GM23338 (cell line): ENCODE measurements at regions not wholly inside any gene's neighbourhood (a gene's known extent, or its start where the extent isn't known, plus 50 kb on each side); places are given as distances from the start of the nearest gene placed in this dataset.
"Not testable (repeated sequence)": the region's sequence is repeated elsewhere in the genome, so short reads cannot be mapped to it uniquely, and the experiment has no call there.

ENCODE experiments used
- ATAC-seq: fragments of 200-7000 bp; cut with Tn5 transposase; 3 replicates; pipeline ENCODE4 v1.9.1; 2020
- DNase-seq: peaks from one replicate; pipeline ENCODE4 v3.0.0-alpha.2; 2015; ENCODE audit warnings: low spot score
- H2AFZ ChIP-seq: fragments of 200-600 bp; sonication (generic); 2 replicates; pipeline ENCODE4 v1.8.0; 2016; ENCODE audit warnings: antibody characterized with exemption, mild to moderate bottlenecking, moderate library complexity
- H3F3A ChIP-seq: fragments of 200-600 bp; sonication (generic); replicated peaks from 2 replicates; pipeline ENCODE4 v1.8.0; 2017; ENCODE audit warnings: antibody characterized with exemption, mixed run types, low read depth
- H3K27ac ChIP-seq: fragments of 200-600 bp; sonication (generic); 2 replicates; pipeline ENCODE4 v1.6.1; 2016; ENCODE audit warnings: low read depth
- H3K27me3 ChIP-seq: fragments of 200-600 bp; sonication (generic); 2 replicates; pipeline ENCODE4 v1.8.0; 2016; ENCODE audit warnings: mild to moderate bottlenecking, mixed run types, moderate library complexity; ENCODE audit not compliant: insufficient read depth
- H3K36me3 ChIP-seq: fragments of 200-600 bp; sonication (generic); 2 replicates; pipeline ENCODE4 v1.8.0; 2016; ENCODE audit warnings: mild to moderate bottlenecking; ENCODE audit not compliant: insufficient read depth
- H3K4me1 ChIP-seq: fragments of 200-600 bp; sonication (generic); 2 replicates; pipeline ENCODE4 v1.8.0; 2016; ENCODE audit warnings: mild to moderate bottlenecking, moderate library complexity; ENCODE audit not compliant: insufficient read depth
- H3K4me2 ChIP-seq: fragments of 200-600 bp; sonication (generic); 2 replicates; pipeline ENCODE4 v1.7.1; 2017; ENCODE audit warnings: mixed run types
- H3K4me3 ChIP-seq: fragments of 200-600 bp; sonication (generic); 2 replicates; pipeline ENCODE4 v1.6.1; 2016; ENCODE audit warnings: mixed run types
- H3K79me2 ChIP-seq: fragments of 200-600 bp; sonication (generic); replicated peaks from 2 replicates; pipeline ENCODE4 v1.8.0; 2017; ENCODE audit warnings: mild to moderate bottlenecking; ENCODE audit not compliant: insufficient read depth
- H3K9me2 ChIP-seq: fragments of 200-600 bp; sonication (generic); 2 replicates; pipeline ENCODE4 v1.8.0; 2017; ENCODE audit not compliant: insufficient read depth
- H4K20me1 ChIP-seq: fragments of 200-600 bp; sonication (generic); replicated peaks from 2 replicates; pipeline ENCODE4 v1.8.0; 2017; ENCODE audit warnings: mild to moderate bottlenecking; ENCODE audit not compliant: insufficient read depth
- H3K27ac Mint-ChIP-seq: 2 replicates; pipeline ENCODE4 v1.8.0; 2020; ENCODE audit warnings: inconsistent platforms, mild to moderate bottlenecking, moderate library complexity, mixed read lengths
- H3K27me3 Mint-ChIP-seq: 3 replicates; pipeline ENCODE4 v1.8.0; 2022; ENCODE audit warnings: low read depth, mild to moderate bottlenecking, moderate library complexity, mixed read lengths, inconsistent platforms; ENCODE audit not compliant: insufficient read depth, poor library complexity
- H3K36me3 Mint-ChIP-seq: 3 replicates; pipeline ENCODE4 v1.8.0; 2021; ENCODE audit warnings: low read depth, mild to moderate bottlenecking, inconsistent platforms, moderate library complexity, mixed read lengths
- H3K4me1 Mint-ChIP-seq: 3 replicates; pipeline ENCODE4 v1.8.0; 2020; ENCODE audit warnings: mild to moderate bottlenecking, inconsistent platforms, mixed read lengths
- H3K4me3 Mint-ChIP-seq: 3 replicates; pipeline ENCODE4 v1.8.0; 2021; ENCODE audit warnings: moderate library complexity, mild to moderate bottlenecking, inconsistent platforms, mixed read lengths
- H3K9me3 Mint-ChIP-seq: 3 replicates; pipeline ENCODE4 v1.8.0; 2020; ENCODE audit warnings: moderate library complexity, mild to moderate bottlenecking, inconsistent platforms, mixed read lengths
- CREB1 ChIP-seq: fragments of 250-450 bp; sonication (Bioruptor Pico); IDR thresholded peaks from 2 replicates; pipeline ENCODE4 v1.5.0; 2020; ENCODE audit warnings: low read depth, mild to moderate bottlenecking, moderate library complexity
- EZH2phosphoT487 ChIP-seq: fragments of 200-600 bp; sonication (generic); IDR thresholded peaks from one replicate; pipeline ENCODE4 v1.8.1; 2018; ENCODE audit warnings: antibody characterized with exemption; ENCODE audit not compliant: unreplicated experiment
- JUNB ChIP-seq: IDR thresholded peaks from one replicate; pipeline ENCODE4 v1.6.1; 2016; ENCODE audit warnings: antibody characterized with exemption; ENCODE audit not compliant: unreplicated experiment
- NANOG ChIP-seq: IDR thresholded peaks from 2 replicates; pipeline ENCODE4 v1.6.1; 2016; ENCODE audit warnings: antibody characterized with exemption, borderline replicate concordance
- POLR2AphosphoS5 ChIP-seq: IDR thresholded peaks from 2 replicates; pipeline ENCODE4 v1.6.1; 2016; ENCODE audit warnings: antibody characterized with exemption, low read depth
- STAT1 ChIP-seq: IDR thresholded peaks from one replicate; pipeline ENCODE4 v1.6.1; 2016; ENCODE audit warnings: antibody characterized with exemption; ENCODE audit not compliant: unreplicated experiment
- ZNF114 ChIP-seq: fragments of 250-450 bp; sonication (Bioruptor Pico); IDR thresholded peaks from 2 replicates; pipeline ENCODE4 v1.5.0; 2020; ENCODE audit warnings: mild to moderate bottlenecking, moderate library complexity
- ZNF331 ChIP-seq: fragments of 250-450 bp; sonication (Bioruptor Pico); IDR thresholded peaks from 2 replicates; pipeline ENCODE4 v1.5.0; 2020; ENCODE audit warnings: low read depth, mild to moderate bottlenecking, moderate library complexity
- TF ChIP-seq, protein P1 (sequence below): fragments of 250-450 bp; sonication (Bioruptor Pico); IDR thresholded peaks from 2 replicates; pipeline ENCODE4 v1.5.0; 2020; ENCODE audit warnings: mild to moderate bottlenecking, moderate library complexity
- TF ChIP-seq, protein P2 (sequence below), 2 experiments: fragments of 200-600 bp in 1 of 2; sonication (generic) in 1 of 2; conservative IDR thresholded peaks; 2 replicates each; pipeline versions ENCODE4 v1.5.1 to v1.6.1; 2016 to 2017; ENCODE audit warnings: antibody characterized with exemption in 2 of 2, low read depth in 2 of 2, mild to moderate bottlenecking in 2 of 2, moderate library complexity in 1 of 2
- TF ChIP-seq, protein P3 (sequence below): IDR thresholded peaks from one replicate; pipeline ENCODE4 v1.6.1; 2018; ENCODE audit warnings: antibody characterized with exemption; ENCODE audit not compliant: unreplicated experiment

DNA sequence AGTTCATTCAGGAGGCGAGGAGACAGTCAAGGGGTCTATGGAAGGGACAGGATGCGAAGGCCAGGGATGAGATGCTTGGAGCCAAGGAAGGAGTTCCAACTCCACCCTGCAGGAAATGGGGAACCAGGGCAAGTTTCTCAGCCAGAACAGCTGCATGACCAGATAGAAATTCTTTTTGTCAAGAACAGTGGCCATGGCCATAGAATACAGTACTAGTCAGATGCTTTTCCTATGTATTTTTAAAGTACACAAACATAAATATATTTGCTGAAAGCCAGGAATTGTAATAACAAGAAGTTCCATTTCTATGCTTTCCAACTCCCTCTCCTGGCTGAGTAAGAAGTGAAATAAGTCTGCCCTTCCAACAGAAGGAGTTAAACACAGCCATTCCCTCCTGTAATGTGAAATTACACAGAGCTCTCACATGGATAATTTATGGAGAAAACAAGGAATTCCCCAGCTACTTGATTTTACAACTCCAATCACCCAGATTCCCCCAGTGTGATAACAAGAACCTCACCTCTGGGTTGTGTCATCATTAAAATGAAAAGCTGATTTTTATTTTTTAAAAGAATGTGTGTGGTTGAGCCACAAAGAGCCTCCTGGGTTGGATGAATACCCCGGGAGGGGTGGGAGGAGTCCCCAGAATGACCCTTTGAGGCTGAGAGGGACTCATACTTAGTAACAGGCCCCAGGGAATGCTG, 124.6 kb upstream of the ARHGEF3 start:
- Histone ChIP-seq H3K4me2 (no peak overlapping the region), H3F3A (no peaks in the 10 kb centered on the region), H3K4me3 (no peak overlapping the region), H3K79me2 (no peaks in the 10 kb centered on the region), H3K27me3 (no peaks in the 10 kb centered on the region), H3K36me3 (no peaks in the 10 kb centered on the region), H3K27ac (no peak overlapping the region), H3K9me2 (no peaks in the 10 kb centered on the region), H2AFZ (no peak overlapping the region), H3K4me1 (peaks cover 15% of the 10 kb centered on the region), H4K20me1 (no peaks in the 10 kb centered on the region; the same call in 1 of the 2 replicates)
- Mint-ChIP-seq H3K27me3 (peaks cover 2% of the 10 kb centered on the region), H3K27ac (0 out of 2 replicates have a peak overlapping the region, but pooled peaks have one; percentile 20), H3K36me3 (no peaks in the 10 kb centered on the region), H3K4me1 (peaks cover 32% of the 10 kb centered on the region), H3K9me3 (no peaks in the 10 kb centered on the region; the same call in 2 of the 3 replicates), H3K4me3 (no peak overlapping the region)
- no peak for ATAC-seq
- TF ChIP-seq, protein P1, sequence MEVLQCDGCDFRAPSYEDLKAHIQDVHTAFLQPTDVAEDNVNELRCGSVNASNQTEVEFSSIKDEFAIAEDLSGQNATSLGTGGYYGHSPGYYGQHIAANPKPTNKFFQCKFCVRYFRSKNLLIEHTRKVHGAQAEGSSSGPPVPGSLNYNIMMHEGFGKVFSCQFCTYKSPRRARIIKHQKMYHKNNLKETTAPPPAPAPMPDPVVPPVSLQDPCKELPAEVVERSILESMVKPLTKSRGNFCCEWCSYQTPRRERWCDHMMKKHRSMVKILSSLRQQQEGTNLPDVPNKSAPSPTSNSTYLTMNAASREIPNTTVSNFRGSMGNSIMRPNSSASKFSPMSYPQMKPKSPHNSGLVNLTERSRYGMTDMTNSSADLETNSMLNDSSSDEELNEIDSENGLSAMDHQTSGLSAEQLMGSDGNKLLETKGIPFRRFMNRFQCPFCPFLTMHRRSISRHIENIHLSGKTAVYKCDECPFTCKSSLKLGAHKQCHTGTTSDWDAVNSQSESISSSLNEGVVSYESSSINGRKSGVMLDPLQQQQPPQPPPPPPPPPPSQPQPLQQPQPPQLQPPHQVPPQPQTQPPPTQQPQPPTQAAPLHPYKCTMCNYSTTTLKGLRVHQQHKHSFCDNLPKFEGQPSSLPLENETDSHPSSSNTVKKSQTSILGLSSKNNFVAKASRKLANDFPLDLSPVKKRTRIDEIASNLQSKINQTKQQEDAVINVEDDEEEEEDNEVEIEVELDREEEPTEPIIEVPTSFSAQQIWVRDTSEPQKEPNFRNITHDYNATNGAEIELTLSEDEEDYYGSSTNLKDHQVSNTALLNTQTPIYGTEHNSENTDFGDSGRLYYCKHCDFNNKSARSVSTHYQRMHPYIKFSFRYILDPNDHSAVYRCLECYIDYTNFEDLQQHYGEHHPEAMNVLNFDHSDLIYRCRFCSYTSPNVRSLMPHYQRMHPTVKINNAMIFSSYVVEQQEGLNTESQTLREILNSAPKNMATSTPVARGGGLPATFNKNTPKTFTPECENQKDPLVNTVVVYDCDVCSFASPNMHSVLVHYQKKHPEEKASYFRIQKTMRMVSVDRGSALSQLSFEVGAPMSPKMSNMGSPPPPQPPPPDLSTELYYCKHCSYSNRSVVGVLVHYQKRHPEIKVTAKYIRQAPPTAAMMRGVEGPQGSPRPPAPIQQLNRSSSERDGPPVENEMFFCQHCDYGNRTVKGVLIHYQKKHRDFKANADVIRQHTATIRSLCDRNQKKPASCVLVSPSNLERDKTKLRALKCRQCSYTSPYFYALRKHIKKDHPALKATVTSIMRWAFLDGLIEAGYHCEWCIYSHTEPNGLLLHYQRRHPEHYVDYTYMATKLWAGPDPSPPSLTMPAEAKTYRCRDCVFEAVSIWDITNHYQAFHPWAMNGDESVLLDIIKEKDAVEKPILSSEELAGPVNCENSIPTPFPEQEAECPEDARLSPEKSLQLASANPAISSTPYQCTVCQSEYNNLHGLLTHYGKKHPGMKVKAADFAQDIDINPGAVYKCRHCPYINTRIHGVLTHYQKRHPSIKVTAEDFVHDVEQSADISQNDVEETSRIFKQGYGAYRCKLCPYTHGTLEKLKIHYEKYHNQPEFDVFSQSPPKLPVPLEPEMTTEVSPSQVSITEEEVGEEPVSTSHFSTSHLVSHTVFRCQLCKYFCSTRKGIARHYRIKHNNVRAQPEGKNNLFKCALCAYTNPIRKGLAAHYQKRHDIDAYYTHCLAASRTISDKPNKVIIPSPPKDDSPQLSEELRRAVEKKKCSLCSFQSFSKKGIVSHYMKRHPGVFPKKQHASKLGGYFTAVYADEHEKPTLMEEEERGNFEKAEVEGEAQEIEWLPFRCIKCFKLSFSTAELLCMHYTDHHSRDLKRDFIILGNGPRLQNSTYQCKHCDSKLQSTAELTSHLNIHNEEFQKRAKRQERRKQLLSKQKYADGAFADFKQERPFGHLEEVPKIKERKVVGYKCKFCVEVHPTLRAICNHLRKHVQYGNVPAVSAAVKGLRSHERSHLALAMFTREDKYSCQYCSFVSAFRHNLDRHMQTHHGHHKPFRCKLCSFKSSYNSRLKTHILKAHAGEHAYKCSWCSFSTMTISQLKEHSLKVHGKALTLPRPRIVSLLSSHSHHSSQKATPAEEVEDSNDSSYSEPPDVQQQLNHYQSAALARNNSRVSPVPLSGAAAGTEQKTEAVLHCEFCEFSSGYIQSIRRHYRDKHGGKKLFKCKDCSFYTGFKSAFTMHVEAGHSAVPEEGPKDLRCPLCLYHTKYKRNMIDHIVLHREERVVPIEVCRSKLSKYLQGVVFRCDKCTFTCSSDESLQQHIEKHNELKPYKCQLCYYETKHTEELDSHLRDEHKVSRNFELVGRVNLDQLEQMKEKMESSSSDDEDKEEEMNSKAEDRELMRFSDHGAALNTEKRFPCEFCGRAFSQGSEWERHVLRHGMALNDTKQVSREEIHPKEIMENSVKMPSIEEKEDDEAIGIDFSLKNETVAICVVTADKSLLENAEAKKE (CRISPR knock-in tag) = no peak
- TF ChIP-seq STAT1 (no peak), NANOG (no peak), POLR2AphosphoS5 (no peak), CREB1 (CRISPR knock-in tag) (no peak), EZH2phosphoT487 (no peak), ZNF331 (CRISPR knock-in tag) (no peak), JUNB (no peak), ZNF114 (CRISPR knock-in tag) (no peak)
- TF ChIP-seq, protein P2, sequence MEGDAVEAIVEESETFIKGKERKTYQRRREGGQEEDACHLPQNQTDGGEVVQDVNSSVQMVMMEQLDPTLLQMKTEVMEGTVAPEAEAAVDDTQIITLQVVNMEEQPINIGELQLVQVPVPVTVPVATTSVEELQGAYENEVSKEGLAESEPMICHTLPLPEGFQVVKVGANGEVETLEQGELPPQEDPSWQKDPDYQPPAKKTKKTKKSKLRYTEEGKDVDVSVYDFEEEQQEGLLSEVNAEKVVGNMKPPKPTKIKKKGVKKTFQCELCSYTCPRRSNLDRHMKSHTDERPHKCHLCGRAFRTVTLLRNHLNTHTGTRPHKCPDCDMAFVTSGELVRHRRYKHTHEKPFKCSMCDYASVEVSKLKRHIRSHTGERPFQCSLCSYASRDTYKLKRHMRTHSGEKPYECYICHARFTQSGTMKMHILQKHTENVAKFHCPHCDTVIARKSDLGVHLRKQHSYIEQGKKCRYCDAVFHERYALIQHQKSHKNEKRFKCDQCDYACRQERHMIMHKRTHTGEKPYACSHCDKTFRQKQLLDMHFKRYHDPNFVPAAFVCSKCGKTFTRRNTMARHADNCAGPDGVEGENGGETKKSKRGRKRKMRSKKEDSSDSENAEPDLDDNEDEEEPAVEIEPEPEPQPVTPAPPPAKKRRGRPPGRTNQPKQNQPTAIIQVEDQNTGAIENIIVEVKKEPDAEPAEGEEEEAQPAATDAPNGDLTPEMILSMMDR (conservative IDR thresholded peaks at IDR 0.05; ENCODE audit: low read depth in 2 of 2) = no peak
- TF ChIP-seq, protein P3, sequence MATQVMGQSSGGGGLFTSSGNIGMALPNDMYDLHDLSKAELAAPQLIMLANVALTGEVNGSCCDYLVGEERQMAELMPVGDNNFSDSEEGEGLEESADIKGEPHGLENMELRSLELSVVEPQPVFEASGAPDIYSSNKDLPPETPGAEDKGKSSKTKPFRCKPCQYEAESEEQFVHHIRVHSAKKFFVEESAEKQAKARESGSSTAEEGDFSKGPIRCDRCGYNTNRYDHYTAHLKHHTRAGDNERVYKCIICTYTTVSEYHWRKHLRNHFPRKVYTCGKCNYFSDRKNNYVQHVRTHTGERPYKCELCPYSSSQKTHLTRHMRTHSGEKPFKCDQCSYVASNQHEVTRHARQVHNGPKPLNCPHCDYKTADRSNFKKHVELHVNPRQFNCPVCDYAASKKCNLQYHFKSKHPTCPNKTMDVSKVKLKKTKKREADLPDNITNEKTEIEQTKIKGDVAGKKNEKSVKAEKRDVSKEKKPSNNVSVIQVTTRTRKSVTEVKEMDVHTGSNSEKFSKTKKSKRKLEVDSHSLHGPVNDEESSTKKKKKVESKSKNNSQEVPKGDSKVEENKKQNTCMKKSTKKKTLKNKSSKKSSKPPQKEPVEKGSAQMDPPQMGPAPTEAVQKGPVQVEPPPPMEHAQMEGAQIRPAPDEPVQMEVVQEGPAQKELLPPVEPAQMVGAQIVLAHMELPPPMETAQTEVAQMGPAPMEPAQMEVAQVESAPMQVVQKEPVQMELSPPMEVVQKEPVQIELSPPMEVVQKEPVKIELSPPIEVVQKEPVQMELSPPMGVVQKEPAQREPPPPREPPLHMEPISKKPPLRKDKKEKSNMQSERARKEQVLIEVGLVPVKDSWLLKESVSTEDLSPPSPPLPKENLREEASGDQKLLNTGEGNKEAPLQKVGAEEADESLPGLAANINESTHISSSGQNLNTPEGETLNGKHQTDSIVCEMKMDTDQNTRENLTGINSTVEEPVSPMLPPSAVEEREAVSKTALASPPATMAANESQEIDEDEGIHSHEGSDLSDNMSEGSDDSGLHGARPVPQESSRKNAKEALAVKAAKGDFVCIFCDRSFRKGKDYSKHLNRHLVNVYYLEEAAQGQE = no peak
- no peak for DNase-seq

DNA sequence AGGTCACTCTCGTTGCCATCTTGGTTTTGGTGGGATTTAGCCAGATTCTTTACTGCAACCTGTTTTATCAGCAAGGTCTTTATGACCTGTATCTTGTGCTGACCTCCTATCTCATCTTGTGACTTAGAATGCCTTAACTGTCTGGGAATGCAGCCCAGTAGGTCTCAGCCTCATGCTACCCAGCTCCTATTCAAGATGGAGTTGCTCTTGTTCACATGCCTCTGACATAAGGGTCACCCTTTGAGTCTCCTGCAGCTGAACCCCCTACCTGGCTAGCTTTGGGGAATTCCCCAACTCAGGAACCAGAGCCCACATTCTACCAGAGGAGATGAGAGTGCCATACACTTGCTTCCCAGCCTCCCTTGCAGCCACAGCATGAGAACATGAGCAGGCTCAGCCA, 123.0 kb upstream of the ARHGEF3 start:
- not testable (repeated sequence) for H3K79me2 ChIP-seq, H3K27ac Mint-ChIP-seq, DNase-seq, H3K36me3 Mint-ChIP-seq, H3K4me2 ChIP-seq, H4K20me1 ChIP-seq, H3K4me3 ChIP-seq, H3K4me3 Mint-ChIP-seq, H3K9me3 Mint-ChIP-seq, H3K27ac ChIP-seq, H3K27me3 ChIP-seq, H3F3A ChIP-seq, H3K9me2 ChIP-seq, H3K36me3 ChIP-seq, ATAC-seq, H3K27me3 Mint-ChIP-seq, H2AFZ ChIP-seq
- peaks cover 15% of the 10 kb centered on the region for H3K4me1 ChIP-seq
- H3K4me1 Mint-ChIP-seq = peaks cover 27% of the 10 kb centered on the region
